Spinal cord (tissue), 9 donors: ENCODE measurements at regions not wholly inside any gene's neighbourhood (a gene's known extent, or its start where the extent isn't known, plus 50 kb on each side); places are given as distances from the start of the nearest gene placed in this dataset.

Source experiments
- DNase-seq, 6 donors: peaks; one replicate each; pipeline versions ENCODE4 v3.0.0 to v3.0.0-alpha.2; 2013 to 2015; ENCODE audit warnings: low spot score in 6 of 6, low read depth in 4 of 6
- H3K27ac ChIP-seq: one replicate; pipeline ENCODE4 v1.5.1; 2013; ENCODE audit warnings: low read depth, low read length, control low read depth
- H3K27me3 ChIP-seq: one replicate; pipeline ENCODE4 v1.6.1; 2013; ENCODE audit warnings: low read length; ENCODE audit not compliant: control insufficient read depth, insufficient read depth
- H3K36me3 ChIP-seq: one replicate; pipeline ENCODE4 v1.6.1; 2013; ENCODE audit warnings: low read length; ENCODE audit not compliant: control insufficient read depth, insufficient read depth
- H3K4me1 ChIP-seq: one replicate; pipeline ENCODE4 v1.6.1; 2013; ENCODE audit warnings: low read length; ENCODE audit not compliant: control insufficient read depth, insufficient read depth
- H3K4me3 ChIP-seq: one replicate; pipeline ENCODE4 v1.5.1; 2013; ENCODE audit warnings: low read depth, low read length, control low read depth
- H3K9me3 ChIP-seq: one replicate; pipeline ENCODE4 v1.6.1; 2013; ENCODE audit warnings: low read length; ENCODE audit not compliant: control insufficient read depth, insufficient read depth
- WGBS: methylation state at CpG from one replicate; pipeline ENCODE4 v1.1.5; 2013; ENCODE audit warnings: missing lambda C conversion rate; ENCODE audit not compliant: insufficient coverage; 5-methylcytosine and 5-hydroxymethylcytosine counted together
- donor health status: healthy.

DNA sequence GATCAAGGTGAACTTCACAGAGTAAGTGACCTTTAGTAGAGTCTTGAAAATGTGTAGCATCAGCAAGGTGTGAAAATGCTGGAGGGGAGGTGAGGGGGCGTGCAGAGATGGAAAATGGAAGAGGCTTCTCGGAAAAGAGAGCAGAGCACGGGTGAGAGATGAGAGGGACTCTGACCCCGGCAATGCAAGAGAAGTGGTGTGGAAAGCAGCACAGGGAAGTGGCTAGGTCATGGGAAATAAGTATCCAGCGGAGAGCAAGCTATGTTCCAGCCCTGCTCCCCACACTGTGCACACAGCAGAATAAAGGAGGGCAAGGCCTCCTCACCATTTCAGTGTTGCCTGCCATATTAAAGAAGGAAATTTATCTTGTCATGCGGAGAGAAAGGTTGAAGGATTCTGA lies 241.7 kb upstream of the DOK6 start:
- Histone ChIP-seq H3K36me3 (no peaks in the 10 kb centered on the region), H3K9me3 (no peaks in the 10 kb centered on the region), H3K4me1 (no peaks in the 10 kb centered on the region), H3K27me3 (no peaks in the 10 kb centered on the region), H3K27ac (no peak overlapping the region), H3K4me3 (no peak overlapping the region)
- DNase-seq, result peak in 1 of 6 donors; percentile 7
- WGBS, result 71% methylated on average over 6 of the region's 6 CpGs

DNA sequence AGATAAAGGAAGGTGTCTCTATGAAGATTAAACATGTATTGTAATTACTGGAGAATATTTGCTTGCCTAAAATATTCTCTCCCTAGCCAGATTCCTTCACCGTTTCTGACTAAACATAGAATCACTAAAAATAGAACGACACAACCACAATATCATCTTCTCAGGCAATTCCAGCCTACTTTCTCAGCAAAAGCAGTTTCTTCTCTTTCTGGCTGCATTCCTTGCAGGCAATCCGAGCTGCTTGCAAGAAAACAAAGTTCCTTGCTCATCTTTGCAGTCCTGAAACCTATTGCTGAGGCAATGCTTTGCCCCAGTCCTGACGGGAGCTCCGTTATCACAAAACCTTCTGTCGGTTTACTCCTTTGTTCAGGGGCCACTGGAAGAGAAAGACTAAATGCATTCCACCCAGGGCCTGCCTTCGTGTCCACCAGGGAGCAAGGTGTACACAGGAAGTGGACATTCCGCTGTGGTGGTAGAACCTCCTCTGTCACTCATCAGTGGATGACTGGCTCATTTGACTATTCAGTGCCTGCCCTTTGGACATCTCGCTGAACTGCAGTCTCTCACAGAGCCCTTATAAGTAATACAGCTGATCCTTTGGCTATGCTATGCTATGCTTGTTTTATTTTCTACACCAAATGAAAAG lies 239.2 kb upstream of the DOK6 start:
- Histone ChIP-seq H3K9me3 (no peaks in the 10 kb centered on the region), H3K4me3 (no peak overlapping the region), H3K36me3 (no peaks in the 10 kb centered on the region), H3K27ac (no peak overlapping the region), H3K4me1 (no peaks in the 10 kb centered on the region), H3K27me3 (no peaks in the 10 kb centered on the region)
- DNase-seq, result peak in 2 of 6 donors; percentile 12 to 69
- WGBS, result 60% methylated on average over 8 of the region's 9 CpGs

DNA sequence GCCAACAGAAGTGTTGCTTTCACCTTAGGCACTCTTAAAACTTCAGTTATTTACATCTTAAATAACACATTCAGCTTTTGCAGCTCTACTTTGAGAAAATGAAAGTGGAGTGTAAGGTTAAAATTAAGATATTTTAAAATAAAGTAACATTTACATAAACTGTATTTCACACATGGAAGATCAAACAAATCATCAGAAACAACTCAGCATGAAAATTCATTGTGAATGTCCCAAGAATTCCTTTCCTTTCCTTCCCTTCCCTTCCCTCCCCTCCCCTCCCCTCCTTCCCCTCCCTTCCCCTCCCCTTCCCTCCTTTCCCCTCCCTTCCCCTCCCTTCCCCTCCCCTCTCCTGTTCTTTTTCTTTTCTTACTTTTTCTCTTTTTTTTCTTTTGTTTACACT lies 238.0 kb upstream of the DOK6 start:
- Histone ChIP-seq H3K36me3 (no peaks in the 10 kb centered on the region), H3K27ac (no peak overlapping the region), H3K4me1 (no peaks in the 10 kb centered on the region), H3K4me3 (no peak overlapping the region), H3K9me3 (no peaks in the 10 kb centered on the region), H3K27me3 (no peaks in the 10 kb centered on the region)
- no peak for DNase-seq

DNA sequence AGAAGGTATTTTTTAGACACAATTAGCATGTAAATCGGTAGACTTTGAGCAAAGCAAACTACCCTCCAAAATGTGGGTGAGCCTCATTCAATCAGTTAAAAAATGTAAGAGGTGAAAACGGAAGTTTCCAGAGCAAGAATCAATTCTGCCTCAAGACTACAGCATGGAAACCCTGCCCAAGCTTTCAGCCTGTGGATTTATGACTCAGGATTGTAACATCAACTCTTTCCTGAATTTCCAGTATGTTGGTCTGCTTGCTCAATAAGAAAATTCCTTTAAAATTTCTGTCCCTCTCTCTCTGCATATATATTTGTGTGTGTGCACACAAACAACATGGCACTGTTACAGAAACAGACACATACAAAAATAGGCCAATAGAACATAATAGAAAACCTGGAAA lies 228.6 kb upstream of the DOK6 start:
- no peaks in the 10 kb centered on the region for H3K36me3 ChIP-seq
- no peak overlapping the region for H3K4me3 ChIP-seq
- DNase-seq, result no peak
- 71% methylated on average over 1 of the region's 2 CpGs for WGBS
- no peaks in the 10 kb centered on the region for H3K9me3 ChIP-seq
- H3K4me1 ChIP-seq, result no peaks in the 10 kb centered on the region
- no peaks in the 10 kb centered on the region for H3K27me3 ChIP-seq
- no peak overlapping the region for H3K27ac ChIP-seq

DNA sequence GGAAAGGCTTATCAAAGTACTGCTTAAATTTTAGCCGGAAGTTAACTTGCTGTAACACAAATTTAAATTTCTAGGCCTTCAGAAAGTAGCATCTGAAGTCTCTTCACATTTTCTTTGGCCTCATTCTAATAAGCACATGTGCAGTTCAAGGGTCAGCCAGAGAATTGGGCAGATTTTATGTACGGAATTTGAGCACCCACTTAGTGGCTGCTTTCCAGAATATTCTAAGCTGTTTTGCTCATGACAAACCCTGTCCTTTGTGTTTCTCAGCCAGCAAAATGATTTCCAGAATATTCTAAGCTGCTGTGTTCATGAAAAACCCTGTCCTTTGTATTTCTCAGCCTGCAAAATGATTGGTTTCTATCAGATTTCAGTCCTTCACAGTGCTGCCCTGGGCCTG lies 225.0 kb upstream of the DOK6 start:
- H3K4me1 ChIP-seq, result no peaks in the 10 kb centered on the region
- no peaks in the 10 kb centered on the region for H3K27me3 ChIP-seq
- no peaks in the 10 kb centered on the region for H3K9me3 ChIP-seq
- H3K27ac ChIP-seq, result no peak overlapping the region
- no peak for DNase-seq
- H3K36me3 ChIP-seq, result no peaks in the 10 kb centered on the region
- H3K4me3 ChIP-seq, result no peak overlapping the region
- WGBS, result 100% methylated on average over 1 of the region's 2 CpGs

DNA sequence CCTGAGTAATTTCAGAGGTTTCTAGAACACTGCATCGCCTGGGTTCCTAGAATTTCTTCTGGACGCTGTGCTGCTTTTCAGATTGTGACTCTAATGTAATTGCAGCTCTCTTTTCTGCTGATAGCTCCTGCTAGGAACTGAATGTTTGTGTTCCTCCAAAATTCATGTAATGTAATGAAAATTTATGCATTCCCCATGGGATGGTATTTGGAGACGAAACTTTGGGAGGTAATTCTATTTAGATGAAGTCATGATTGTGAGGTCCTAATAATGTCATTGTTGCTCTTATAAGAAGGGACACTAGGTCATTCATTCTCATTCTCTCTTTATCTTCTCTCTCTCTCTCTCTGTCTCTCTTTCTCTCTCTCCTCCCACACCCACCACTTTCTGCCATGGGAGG lies 223.9 kb upstream of the DOK6 start:
- WGBS, result 83% methylated on average over 2 of the region's 3 CpGs
- no peaks in the 10 kb centered on the region for H3K4me1 ChIP-seq
- DNase-seq, result no peak
- no peak overlapping the region for H3K4me3 ChIP-seq
- H3K27me3 ChIP-seq, result no peaks in the 10 kb centered on the region
- no peaks in the 10 kb centered on the region for H3K9me3 ChIP-seq
- no peak overlapping the region for H3K27ac ChIP-seq
- H3K36me3 ChIP-seq, result no peaks in the 10 kb centered on the region

DNA sequence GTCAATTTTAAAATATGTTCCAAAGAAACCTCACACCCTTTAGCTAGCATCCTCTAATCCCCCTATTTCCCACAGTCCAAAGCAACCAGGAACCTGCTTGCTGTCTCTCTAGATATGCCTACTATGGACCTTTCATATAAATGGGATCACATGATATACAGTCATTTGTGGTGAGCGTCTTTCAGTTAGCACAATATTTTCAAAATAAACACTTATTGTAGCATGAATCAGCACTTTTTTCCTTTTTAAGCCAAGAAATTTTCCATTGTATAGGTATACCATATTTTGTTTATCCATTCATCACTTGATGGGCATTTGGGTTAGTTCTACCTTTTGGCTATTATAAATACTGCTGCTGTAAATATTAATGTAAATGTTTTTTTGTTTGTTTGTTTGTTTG lies 223.0 kb upstream of the DOK6 start:
- no peaks in the 10 kb centered on the region for H3K36me3 ChIP-seq
- no peaks in the 10 kb centered on the region for H3K4me1 ChIP-seq
- no peak for DNase-seq
- H3K27ac ChIP-seq, result no peak overlapping the region
- WGBS, result no CpG with 5 or more reads among the region's 1 CpG
- no peaks in the 10 kb centered on the region for H3K27me3 ChIP-seq
- H3K4me3 ChIP-seq, result no peak overlapping the region
- H3K9me3 ChIP-seq, result no peaks in the 10 kb centered on the region

DNA sequence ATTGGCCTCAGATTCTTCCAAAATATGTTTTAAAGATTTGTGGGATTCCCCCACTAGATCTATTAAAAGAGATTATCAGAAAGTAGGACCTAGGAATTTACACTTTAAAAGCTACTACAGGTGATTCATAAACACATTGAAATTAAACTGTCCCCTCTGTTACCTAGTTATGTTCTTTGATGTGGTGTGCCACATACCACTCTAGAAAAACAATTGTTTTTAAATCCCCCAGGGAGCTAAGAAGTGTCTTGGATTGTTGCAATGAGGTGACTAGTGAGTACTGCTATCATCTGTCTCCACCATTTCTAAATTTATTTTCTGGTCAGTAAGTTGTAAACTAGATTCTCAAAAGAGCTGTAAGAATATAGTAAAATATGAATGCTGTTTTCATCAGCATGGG lies 214.5 kb upstream of the DOK6 start:
- Histone ChIP-seq H3K36me3 (no peaks in the 10 kb centered on the region), H3K4me1 (no peaks in the 10 kb centered on the region), H3K27me3 (no peaks in the 10 kb centered on the region), H3K4me3 (no peak overlapping the region), H3K27ac (no peak overlapping the region), H3K9me3 (no peaks in the 10 kb centered on the region)
- DNase-seq, result no peak

DNA sequence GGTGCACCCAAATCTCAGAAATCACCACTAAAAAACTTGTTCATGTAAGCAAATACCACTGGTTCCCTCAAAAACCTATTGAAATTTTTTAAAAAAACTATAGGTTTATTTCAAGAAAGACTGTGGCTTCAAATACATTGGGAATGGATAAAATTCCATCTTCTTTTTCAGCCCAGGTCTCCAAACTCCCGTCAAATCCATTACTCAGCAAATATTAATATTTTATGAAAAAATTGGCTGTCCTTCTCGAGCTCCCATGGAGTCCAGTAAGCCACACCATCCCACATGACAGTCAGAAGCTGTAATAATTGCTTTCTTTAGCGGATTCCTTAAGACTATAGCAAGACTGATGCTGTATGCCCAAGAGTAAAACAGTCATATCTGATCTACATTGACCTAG lies 204.4 kb upstream of the DOK6 start:
- no CpG with 5 or more reads among the region's 3 CpGs for WGBS
- Histone ChIP-seq H3K9me3 (no peaks in the 10 kb centered on the region), H3K27ac (no peak overlapping the region), H3K27me3 (no peaks in the 10 kb centered on the region), H3K36me3 (no peaks in the 10 kb centered on the region), H3K4me1 (no peaks in the 10 kb centered on the region), H3K4me3 (no peak overlapping the region)
- DNase-seq, result no peak

DNA sequence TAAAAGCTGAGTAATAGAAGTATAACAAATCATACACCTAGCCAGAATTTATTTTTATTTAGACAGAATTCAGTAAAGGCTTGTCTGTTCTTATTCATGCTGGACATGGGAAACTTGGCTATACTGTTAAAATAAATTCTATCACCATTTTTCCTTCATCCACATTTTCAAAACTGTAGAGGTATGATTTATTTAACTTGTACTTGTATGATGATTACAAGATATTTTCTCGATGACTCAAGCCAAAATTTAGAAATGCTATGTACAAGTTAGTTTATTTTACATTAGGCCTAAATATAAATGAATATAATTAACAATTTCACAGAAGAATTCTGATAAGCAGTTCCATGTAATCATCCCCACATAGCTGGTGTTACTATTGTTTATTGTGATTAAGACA lies 194.8 kb upstream of the DOK6 start:
- no CpG with 5 or more reads among the region's 1 CpG for WGBS
- Histone ChIP-seq H3K36me3 (no peaks in the 10 kb centered on the region), H3K4me3 (no peak overlapping the region), H3K4me1 (no peaks in the 10 kb centered on the region), H3K27me3 (no peaks in the 10 kb centered on the region), H3K9me3 (peaks cover under 1% of the 10 kb centered on the region), H3K27ac (no peak overlapping the region)
- DNase-seq, result no peak
